Sigmoid colon (tissue), 3 donors: ENCODE measurements at regions not wholly inside any gene's neighbourhood (a gene's known extent, or its start where the extent isn't known, plus 50 kb on each side); places are given as distances from the start of the nearest gene placed in this dataset.

Experiments
- CTCF ChIP-seq, 4 experiments: fragments of 450-650 bp in 3 of 4; fragments of 200-600 bp in 1 of 4; IDR thresholded peaks; one replicate each; pipeline ENCODE4 v1.5.1; 2016 to 2019; ENCODE audit warnings: antibody characterized with exemption in 4 of 4, mild to moderate bottlenecking in 3 of 4, moderate library complexity in 2 of 4
- POLR2A ChIP-seq, 2 donors: fragments of 450-650 bp; IDR thresholded peaks; one replicate each; pipeline ENCODE4 v1.6.1; 2016; ENCODE audit warnings: antibody characterized with exemption in 2 of 2, mild to moderate bottlenecking in 2 of 2, moderate library complexity in 2 of 2

GRCh38 chr10:83153714-83154113, 985.6 kb upstream of the GHITM start:
- TF ChIP-seq CTCF (IDR thresholded peaks at IDR 0.05) (no peak), POLR2A (IDR thresholded peaks at IDR 0.05) (no peak)
